ENCODE measurements at regions not wholly inside any gene's neighbourhood (a gene's known extent, or its start where the extent isn't known, plus 50 kb on each side); places are given as distances from the start of the nearest gene placed in this dataset.

DNA sequence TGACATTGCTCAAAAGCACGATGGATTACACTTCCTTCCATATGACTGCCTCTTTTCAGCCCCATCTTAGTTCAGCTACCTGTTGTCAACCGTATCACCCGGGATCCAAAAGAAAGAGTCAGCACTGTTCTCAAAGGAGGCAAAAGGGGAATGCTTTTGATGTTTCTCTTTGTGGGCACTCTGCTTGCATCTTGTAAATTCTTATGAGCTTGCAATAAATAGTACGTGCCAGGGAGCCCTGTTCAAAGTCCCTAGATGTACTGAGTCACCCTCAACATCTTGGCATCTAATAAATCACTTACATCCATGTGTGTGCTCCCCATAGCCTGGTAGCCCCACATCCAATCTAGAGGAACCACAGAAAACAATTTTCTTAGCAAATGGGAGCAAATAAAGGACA lies 256.9 kb downstream of the SUCLG1 start:
- TF ChIP-seq, protein P1, sequence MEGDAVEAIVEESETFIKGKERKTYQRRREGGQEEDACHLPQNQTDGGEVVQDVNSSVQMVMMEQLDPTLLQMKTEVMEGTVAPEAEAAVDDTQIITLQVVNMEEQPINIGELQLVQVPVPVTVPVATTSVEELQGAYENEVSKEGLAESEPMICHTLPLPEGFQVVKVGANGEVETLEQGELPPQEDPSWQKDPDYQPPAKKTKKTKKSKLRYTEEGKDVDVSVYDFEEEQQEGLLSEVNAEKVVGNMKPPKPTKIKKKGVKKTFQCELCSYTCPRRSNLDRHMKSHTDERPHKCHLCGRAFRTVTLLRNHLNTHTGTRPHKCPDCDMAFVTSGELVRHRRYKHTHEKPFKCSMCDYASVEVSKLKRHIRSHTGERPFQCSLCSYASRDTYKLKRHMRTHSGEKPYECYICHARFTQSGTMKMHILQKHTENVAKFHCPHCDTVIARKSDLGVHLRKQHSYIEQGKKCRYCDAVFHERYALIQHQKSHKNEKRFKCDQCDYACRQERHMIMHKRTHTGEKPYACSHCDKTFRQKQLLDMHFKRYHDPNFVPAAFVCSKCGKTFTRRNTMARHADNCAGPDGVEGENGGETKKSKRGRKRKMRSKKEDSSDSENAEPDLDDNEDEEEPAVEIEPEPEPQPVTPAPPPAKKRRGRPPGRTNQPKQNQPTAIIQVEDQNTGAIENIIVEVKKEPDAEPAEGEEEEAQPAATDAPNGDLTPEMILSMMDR (IDR thresholded peaks at IDR 0.05) = no peak
- DNase-seq = no peak
- intact Hi-C loops (cut with DNase I) = no loop called here
- no peak overlapping the region for H3K27ac ChIP-seq
- no peaks in the 10 kb centered on the region for H3K4me1 ChIP-seq
- H3K36me3 ChIP-seq = no peaks in the 10 kb centered on the region
- no peak overlapping the region for H3K4me3 ChIP-seq
- no peaks in the 10 kb centered on the region for H3K27me3 ChIP-seq
- no peak overlapping the region for H3K9ac ChIP-seq (ENCODE audit: low read depth in 2 of 2, low read length in 2 of 2)
- no peaks in the 10 kb centered on the region for H3K9me3 ChIP-seq

DNA sequence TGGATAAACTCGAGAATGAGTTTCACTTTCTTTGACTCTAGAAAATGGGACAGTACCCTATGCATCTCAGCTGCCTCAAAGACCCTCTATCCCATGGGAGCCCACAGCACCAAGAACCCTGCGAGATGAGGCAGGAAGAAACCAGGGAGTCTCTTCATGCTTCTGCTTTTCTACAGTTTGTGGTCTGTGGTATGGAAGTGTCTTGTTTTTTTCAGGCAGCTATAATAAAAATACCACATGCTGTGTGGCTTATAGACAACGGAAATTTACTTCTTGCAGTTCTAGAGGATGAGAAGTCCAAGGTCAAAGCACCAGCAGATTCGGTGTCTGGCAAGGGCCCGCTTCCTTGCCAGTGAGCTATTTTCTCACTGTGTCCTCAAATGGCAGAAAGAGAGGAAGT lies 257.9 kb downstream of the SUCLG1 start:
- no peak overlapping the region for H3K4me3 ChIP-seq
- H3K4me1 ChIP-seq = no peaks in the 10 kb centered on the region
- DNase-seq = no peak
- TF ChIP-seq, protein P1 (IDR thresholded peaks at IDR 0.05) = no peak
- H3K9me3 ChIP-seq = no peaks in the 10 kb centered on the region
- H3K27me3 ChIP-seq = no peaks in the 10 kb centered on the region
- no peaks in the 10 kb centered on the region for H3K36me3 ChIP-seq
- intact Hi-C loops (cut with DNase I) = no loop called here
- no peak overlapping the region for H3K9ac ChIP-seq (ENCODE audit: low read depth in 2 of 2, low read length in 2 of 2)
- H3K27ac ChIP-seq = no peak overlapping the region

DNA sequence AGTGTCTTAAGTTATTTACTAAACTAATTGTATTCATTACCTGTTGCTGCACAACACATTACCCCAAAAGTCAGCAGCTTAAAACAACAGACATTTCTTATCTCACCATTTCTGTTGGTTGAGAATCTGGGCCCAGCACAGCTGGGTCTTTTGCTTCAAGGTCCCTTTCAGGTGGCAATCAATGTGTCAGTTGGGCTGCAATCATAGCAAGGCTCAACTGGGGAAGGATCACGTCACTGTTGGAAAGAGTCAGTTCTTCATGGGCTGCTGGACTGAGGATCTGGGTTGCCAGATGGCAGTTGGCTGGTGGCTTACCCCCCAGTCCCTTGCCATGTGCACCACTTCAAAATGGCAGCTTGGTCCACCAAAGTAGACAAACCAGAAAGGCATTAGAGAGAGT lies 261.2 kb downstream of the SUCLG1 start:
- Histone ChIP-seq H3K36me3 (no peaks in the 10 kb centered on the region), H3K27me3 (no peaks in the 10 kb centered on the region), H3K27ac (no peak overlapping the region), H3K9ac (ENCODE audit: low read depth in 2 of 2, low read length in 2 of 2) (no peak overlapping the region), H3K9me3 (no peaks in the 10 kb centered on the region), H3K4me1 (no peaks in the 10 kb centered on the region), H3K4me3 (no peak overlapping the region)
- TF ChIP-seq, protein P1 (IDR thresholded peaks at IDR 0.05) = no peak
- no peak for DNase-seq
- intact Hi-C loops (cut with DNase I) = no loop called here

DNA sequence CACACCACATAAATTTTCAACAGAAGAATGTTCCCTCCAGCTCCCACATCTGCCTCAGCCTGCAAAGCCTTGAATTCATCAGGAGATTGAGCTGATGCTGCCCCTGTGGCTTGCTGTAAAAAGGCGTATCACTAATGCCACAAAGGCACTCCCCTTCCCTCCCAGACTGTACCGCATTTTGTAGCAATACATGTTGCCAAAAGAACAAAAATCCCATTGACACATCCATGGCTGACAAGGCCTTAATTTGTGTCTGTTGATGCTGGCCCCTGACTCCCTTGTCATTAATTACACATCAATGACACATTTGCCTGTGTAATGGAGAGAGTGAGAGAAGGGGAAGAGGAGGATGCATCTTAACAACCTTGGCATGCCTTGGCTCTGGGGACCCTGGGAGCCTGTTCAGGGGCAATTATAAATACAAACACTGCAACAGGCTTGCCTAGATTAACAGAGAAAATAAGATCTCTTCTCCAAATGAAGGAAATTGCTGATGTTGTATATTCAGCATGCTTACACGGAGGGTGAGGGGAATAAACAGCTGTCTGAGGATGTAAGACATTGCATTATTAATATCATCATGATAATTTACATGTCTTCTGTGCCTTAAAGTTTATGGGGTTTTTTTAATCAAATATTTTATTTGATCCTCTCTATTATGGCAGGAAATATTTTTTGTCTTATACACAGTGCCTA lies 264.0 kb downstream of the SUCLG1 start:
- Histone ChIP-seq H3K27ac (no peak overlapping the region), H3K27me3 (no peaks in the 10 kb centered on the region), H3K9ac (ENCODE audit: low read depth in 2 of 2, low read length in 2 of 2) (no peak overlapping the region), H3K4me1 (no peaks in the 10 kb centered on the region), H3K9me3 (no peaks in the 10 kb centered on the region), H3K4me3 (no peak overlapping the region), H3K36me3 (no peaks in the 10 kb centered on the region)
- TF ChIP-seq, protein P1 (IDR thresholded peaks at IDR 0.05) = no peak
- DNase-seq = no peak
- intact Hi-C loops (cut with DNase I) = no loop called here

DNA sequence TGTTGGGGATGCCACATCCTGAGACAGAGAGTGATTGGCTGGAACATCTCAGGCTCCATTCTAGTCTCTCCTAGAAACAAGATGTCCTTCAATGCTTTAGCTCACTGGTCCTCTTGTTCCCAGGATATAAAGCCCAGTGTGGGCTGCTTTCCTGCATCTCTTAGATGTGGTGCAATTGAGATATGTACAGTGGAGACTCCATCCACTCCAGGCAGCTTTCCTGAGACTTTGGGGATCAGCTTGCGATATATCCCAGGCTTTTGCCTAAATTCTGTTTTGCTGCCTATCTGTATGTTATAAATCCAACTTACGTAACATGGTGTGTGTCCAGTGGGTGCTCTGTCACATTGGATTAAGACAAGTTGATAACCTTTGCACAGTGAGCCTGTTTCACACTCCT lies 264.9 kb downstream of the SUCLG1 start:
- no peaks in the 10 kb centered on the region for H3K36me3 ChIP-seq
- H3K4me3 ChIP-seq = no peak overlapping the region
- no peaks in the 10 kb centered on the region for H3K4me1 ChIP-seq
- DNase-seq = no peak
- intact Hi-C loops (cut with DNase I) = no loop called here
- H3K9me3 ChIP-seq = no peaks in the 10 kb centered on the region
- no peak overlapping the region for H3K27ac ChIP-seq
- H3K9ac ChIP-seq (ENCODE audit: low read depth in 2 of 2, low read length in 2 of 2) = no peak overlapping the region
- H3K27me3 ChIP-seq = no peaks in the 10 kb centered on the region
- TF ChIP-seq, protein P1 (IDR thresholded peaks at IDR 0.05) = no peak
